ENCODE measurements at regions not wholly inside any gene's neighbourhood (a gene's known extent, or its start where the extent isn't known, plus 50 kb on each side); places are given as distances from the start of the nearest gene placed in this dataset.
"Not testable (repeated sequence)": the region's sequence is repeated elsewhere in the genome, so short reads cannot be mapped to it uniquely, and the experiment has no call there.

- DNase-seq (ENCODE audit: low spot score in 2 of 2); H3K27me3 ChIP-seq (ENCODE audit: low read depth); H3K36me3 ChIP-seq (replicated peaks); H3K9me3 ChIP-seq; H3K4me3 ChIP-seq; in situ Hi-C loops (cut with MboI; ENCODE audit: low sequenced_read_pairs); H3K4me1 ChIP-seq: not testable (repeated sequence)
These were observed 89.4 kb downstream of the DDX11 start for GRCh38 chr12:31162896-31163560.

GRCh38 chr12:31174293-31174692 is 100.6 kb downstream of the DDX11 start:
- H3K4me3 ChIP-seq; H3K27me3 ChIP-seq (ENCODE audit: low read depth); DNase-seq (ENCODE audit: low spot score in 2 of 2); in situ Hi-C loops (cut with MboI; ENCODE audit: low sequenced_read_pairs); H3K36me3 ChIP-seq (replicated peaks); H3K9me3 ChIP-seq; H3K4me1 ChIP-seq: not testable (repeated sequence)

- in situ Hi-C loops (cut with MboI; ENCODE audit: low sequenced_read_pairs); H3K9me3 ChIP-seq; H3K4me3 ChIP-seq; H3K27me3 ChIP-seq (ENCODE audit: low read depth); H3K4me1 ChIP-seq; H3K36me3 ChIP-seq (replicated peaks); DNase-seq (ENCODE audit: low spot score in 2 of 2): not testable (repeated sequence)
These were observed 103.9 kb downstream of the DDX11 start for GRCh38 chr12:31177514-31177913.

- H3K4me1 ChIP-seq; H3K9me3 ChIP-seq; DNase-seq (ENCODE audit: low spot score in 2 of 2); H3K36me3 ChIP-seq (replicated peaks); H3K27me3 ChIP-seq (ENCODE audit: low read depth); H3K4me3 ChIP-seq; in situ Hi-C loops (cut with MboI; ENCODE audit: low sequenced_read_pairs): not testable (repeated sequence)
These were observed 105.2 kb downstream of the DDX11 start for GRCh38 chr12:31178875-31179274.

- H3K4me1 ChIP-seq; DNase-seq (ENCODE audit: low spot score in 2 of 2); H3K27me3 ChIP-seq (ENCODE audit: low read depth); H3K9me3 ChIP-seq; H3K36me3 ChIP-seq (replicated peaks); H3K4me3 ChIP-seq; in situ Hi-C loops (cut with MboI; ENCODE audit: low sequenced_read_pairs): not testable (repeated sequence)
These were observed 106.1 kb downstream of the DDX11 start for GRCh38 chr12:31179627-31180237.

- H3K9me3 ChIP-seq; H3K4me1 ChIP-seq; in situ Hi-C loops (cut with MboI; ENCODE audit: low sequenced_read_pairs); H3K36me3 ChIP-seq (replicated peaks); H3K4me3 ChIP-seq; H3K27me3 ChIP-seq (ENCODE audit: low read depth); DNase-seq (ENCODE audit: low spot score in 2 of 2): not testable (repeated sequence)
These were observed 108.9 kb downstream of the DDX11 start for GRCh38 chr12:31182571-31182970.

GRCh38 chr12:31183107-31183506 is 109.4 kb downstream of the DDX11 start:
- H3K4me3 ChIP-seq; in situ Hi-C loops (cut with MboI; ENCODE audit: low sequenced_read_pairs); H3K36me3 ChIP-seq (replicated peaks); H3K4me1 ChIP-seq; H3K9me3 ChIP-seq; DNase-seq (ENCODE audit: low spot score in 2 of 2); H3K27me3 ChIP-seq (ENCODE audit: low read depth): not testable (repeated sequence)

GRCh38 chr12:31183899-31184298 is 110.2 kb downstream of the DDX11 start:
- H3K9me3 ChIP-seq; H3K4me1 ChIP-seq; H3K36me3 ChIP-seq (replicated peaks); H3K4me3 ChIP-seq; in situ Hi-C loops (cut with MboI; ENCODE audit: low sequenced_read_pairs); H3K27me3 ChIP-seq (ENCODE audit: low read depth); DNase-seq (ENCODE audit: low spot score in 2 of 2): not testable (repeated sequence)

- in situ Hi-C loops (cut with MboI; ENCODE audit: low sequenced_read_pairs); H3K27me3 ChIP-seq (ENCODE audit: low read depth); H3K4me3 ChIP-seq; H3K36me3 ChIP-seq (replicated peaks); H3K4me1 ChIP-seq; H3K9me3 ChIP-seq; DNase-seq (ENCODE audit: low spot score in 2 of 2): not testable (repeated sequence)
These were observed 111.0 kb downstream of the DDX11 start for GRCh38 chr12:31184667-31185066.

GRCh38 chr12:31192689-31193088 is 119.0 kb downstream of the DDX11 start:
- DNase-seq (ENCODE audit: low spot score in 2 of 2); H3K4me3 ChIP-seq; H3K9me3 ChIP-seq; in situ Hi-C loops (cut with MboI; ENCODE audit: low sequenced_read_pairs); H3K27me3 ChIP-seq (ENCODE audit: low read depth); H3K36me3 ChIP-seq (replicated peaks); H3K4me1 ChIP-seq: not testable (repeated sequence)

GRCh38 chr12:31195620-31196019 is 122.0 kb downstream of the DDX11 start:
- H3K4me1 ChIP-seq; H3K36me3 ChIP-seq (replicated peaks); H3K4me3 ChIP-seq; DNase-seq (ENCODE audit: low spot score in 2 of 2); H3K27me3 ChIP-seq (ENCODE audit: low read depth); H3K9me3 ChIP-seq; in situ Hi-C loops (cut with MboI; ENCODE audit: low sequenced_read_pairs): not testable (repeated sequence)

GRCh38 chr12:31199476-31199875 is 125.8 kb downstream of the DDX11 start:
- H3K4me3 ChIP-seq; in situ Hi-C loops (cut with MboI; ENCODE audit: low sequenced_read_pairs); H3K4me1 ChIP-seq; DNase-seq (ENCODE audit: low spot score in 2 of 2); H3K36me3 ChIP-seq (replicated peaks); H3K9me3 ChIP-seq: not testable (repeated sequence)
- H3K27me3 ChIP-seq (ENCODE audit: low read depth) = peaks cover 12% of the 10 kb centered on the region; the same call in 1 of the 2 replicates

- in situ Hi-C loops (cut with MboI; ENCODE audit: low sequenced_read_pairs) = no loop called here
- no peak for DNase-seq (ENCODE audit: low spot score in 2 of 2)
- Histone ChIP-seq H3K27me3 (ENCODE audit: low read depth) (peaks cover 14% of the 10 kb centered on the region; the same call in 1 of the 2 replicates), H3K36me3 (replicated peaks) (no peaks in the 10 kb centered on the region), H3K4me3 (no peak overlapping the region), H3K9me3 (no peaks in the 10 kb centered on the region), H3K4me1 (no peaks in the 10 kb centered on the region)
These were observed 124.6 kb downstream of the SINHCAF start for GRCh38 chr12:31201382-31201781.

- Histone ChIP-seq H3K36me3 (replicated peaks) (no peaks in the 10 kb centered on the region), H3K9me3 (no peaks in the 10 kb centered on the region), H3K27me3 (ENCODE audit: low read depth) (peaks cover 14% of the 10 kb centered on the region; the same call in 1 of the 2 replicates), H3K4me1 (no peaks in the 10 kb centered on the region), H3K4me3 (no peak overlapping the region)
- no peak for DNase-seq (ENCODE audit: low spot score in 2 of 2)
- in situ Hi-C loops (cut with MboI; ENCODE audit: low sequenced_read_pairs) = no loop called here
These were observed 122.7 kb downstream of the SINHCAF start for GRCh38 chr12:31203261-31203660.

- no peak for DNase-seq (ENCODE audit: low spot score in 2 of 2)
- H3K4me1 ChIP-seq = no peaks in the 10 kb centered on the region
- no peaks in the 10 kb centered on the region for H3K9me3 ChIP-seq
- H3K27me3 ChIP-seq (ENCODE audit: low read depth) = peaks cover 14% of the 10 kb centered on the region; the same call in 1 of the 2 replicates
- no peak overlapping the region for H3K4me3 ChIP-seq
- in situ Hi-C loops (cut with MboI; ENCODE audit: low sequenced_read_pairs) = no loop called here
- no peaks in the 10 kb centered on the region for H3K36me3 ChIP-seq (replicated peaks)
These were observed 120.9 kb downstream of the SINHCAF start for GRCh38 chr12:31205054-31205453.
